Fibroblast of lung (primary cell): ENCODE measurements at regions not wholly inside any gene's neighbourhood (a gene's known extent, or its start where the extent isn't known, plus 50 kb on each side); places are given as distances from the start of the nearest gene placed in this dataset.

ENCODE experiments used
- DNase-seq, 2 donors: peaks; one replicate each; pipeline versions ENCODE4 v3.0.0 to v3.0.0-alpha.2; 2010; ENCODE audit warnings: low read depth in 2 of 2
- H2AFZ ChIP-seq: 2 replicates; pipeline ENCODE4 v1.5.1; 2012; ENCODE audit warnings: low read length, control low read depth, inconsistent platforms
- H3K27ac ChIP-seq: 2 replicates; pipeline ENCODE4 v1.5.1; 2011; ENCODE audit warnings: low read length, control low read depth; ENCODE audit not compliant: insufficient read depth
- H3K27me3 ChIP-seq: 2 replicates; pipeline ENCODE4 v1.5.1; 2011; ENCODE audit warnings: mild to moderate bottlenecking, low read length; ENCODE audit not compliant: control insufficient read depth, insufficient read depth
- H3K36me3 ChIP-seq: 2 replicates; pipeline ENCODE4 v1.5.1; 2011; ENCODE audit warnings: low read length; ENCODE audit not compliant: control insufficient read depth, insufficient read depth
- H3K4me1 ChIP-seq: 2 replicates; pipeline ENCODE4 v1.5.1; 2011; ENCODE audit warnings: low read length; ENCODE audit not compliant: control insufficient read depth, insufficient read depth; ENCODE audit errors: extremely low read depth
- H3K4me2 ChIP-seq: 2 replicates; pipeline ENCODE4 v1.5.1; 2011; ENCODE audit warnings: low read length, control low read depth; ENCODE audit not compliant: insufficient read depth; ENCODE audit errors: extremely low read depth
- H3K4me3 ChIP-seq, 4 experiments: fragments of 200-600 bp in 1 of 4; sonication (generic) in 1 of 4; replicated peaks in 1 of 4; 2 replicates each; pipeline ENCODE4 v1.5.1; 2011 to 2016; ENCODE audit warnings: low read length in 4 of 4, low read depth in 3 of 4, mild to moderate bottlenecking in 3 of 4, control low read depth in 2 of 4, inconsistent platforms in 1 of 4, mixed read lengths in 1 of 4; ENCODE audit not compliant: insufficient read depth in 1 of 4; ENCODE audit errors: control extremely low read depth in 1 of 4
- H3K79me2 ChIP-seq: 2 replicates; pipeline ENCODE4 v1.5.1; 2012; ENCODE audit warnings: mild to moderate bottlenecking, low read length, inconsistent platforms; ENCODE audit not compliant: control insufficient read depth, insufficient read depth
- H3K9ac ChIP-seq: 2 replicates; pipeline ENCODE4 v1.5.1; 2011; ENCODE audit warnings: mild to moderate bottlenecking, low read length, control low read depth; ENCODE audit not compliant: insufficient read depth
- H3K9me3 ChIP-seq: 2 replicates; pipeline ENCODE4 v1.5.1; 2012; ENCODE audit warnings: low read depth, low read length; ENCODE audit not compliant: control insufficient read depth, insufficient read depth
- H4K20me1 ChIP-seq: 2 replicates; pipeline ENCODE4 v1.5.1; 2011; ENCODE audit warnings: low read length; ENCODE audit not compliant: control insufficient read depth, insufficient read depth; ENCODE audit errors: extremely low read depth
- EZH2 ChIP-seq: IDR thresholded peaks from 2 replicates; pipeline ENCODE4 v1.5.1; 2012; ENCODE audit warnings: low read length, control low read depth, mild to moderate bottlenecking; ENCODE audit errors: missing control alignments
- TF ChIP-seq, protein P1 (sequence below), 2 donors: IDR thresholded peaks in 1 of 2; conservative IDR thresholded peaks in 1 of 2; 1 replicate in 1 of 2; 2 replicates in 1 of 2; pipeline ENCODE4 v1.5.1; 2011 to 2012; ENCODE audit warnings: low read length in 2 of 2, control low read depth in 1 of 2, inconsistent platforms in 1 of 2, low read depth in 1 of 2, mild to moderate bottlenecking in 1 of 2

DNA sequence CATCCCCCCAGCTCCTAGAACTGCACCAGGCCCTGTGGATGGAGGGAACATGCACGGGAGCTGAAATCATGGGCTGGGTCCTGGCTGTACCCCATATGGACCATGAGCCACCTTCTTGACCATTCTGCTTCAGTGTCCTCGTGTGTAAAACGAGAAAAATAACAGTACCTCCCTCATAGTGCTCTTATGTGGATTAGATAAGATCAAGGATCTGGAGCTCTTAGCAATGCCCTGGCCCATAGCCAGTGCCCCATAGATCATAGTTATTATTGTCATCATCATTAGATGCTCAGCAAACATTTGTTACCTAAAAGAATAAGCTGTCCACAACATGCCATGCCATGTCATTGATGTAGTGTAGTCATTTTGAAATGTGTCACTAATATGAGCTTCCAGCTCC is 71.3 kb downstream of the SYNE3 start:
- Histone ChIP-seq H3K4me2 (no peak overlapping the region), H4K20me1 (no peaks in the 10 kb centered on the region), H3K4me1 (no peaks in the 10 kb centered on the region), H2AFZ (no peak overlapping the region), H3K9me3 (no peaks in the 10 kb centered on the region), H3K9ac (no peak overlapping the region), H3K27me3 (no peaks in the 10 kb centered on the region), H3K27ac (no peak overlapping the region), H3K4me3 (no peak overlapping the region), H3K36me3 (peaks cover 7% of the 10 kb centered on the region), H3K79me2 (no peaks in the 10 kb centered on the region)
- DNase-seq, result no peak
- TF ChIP-seq, protein P1, sequence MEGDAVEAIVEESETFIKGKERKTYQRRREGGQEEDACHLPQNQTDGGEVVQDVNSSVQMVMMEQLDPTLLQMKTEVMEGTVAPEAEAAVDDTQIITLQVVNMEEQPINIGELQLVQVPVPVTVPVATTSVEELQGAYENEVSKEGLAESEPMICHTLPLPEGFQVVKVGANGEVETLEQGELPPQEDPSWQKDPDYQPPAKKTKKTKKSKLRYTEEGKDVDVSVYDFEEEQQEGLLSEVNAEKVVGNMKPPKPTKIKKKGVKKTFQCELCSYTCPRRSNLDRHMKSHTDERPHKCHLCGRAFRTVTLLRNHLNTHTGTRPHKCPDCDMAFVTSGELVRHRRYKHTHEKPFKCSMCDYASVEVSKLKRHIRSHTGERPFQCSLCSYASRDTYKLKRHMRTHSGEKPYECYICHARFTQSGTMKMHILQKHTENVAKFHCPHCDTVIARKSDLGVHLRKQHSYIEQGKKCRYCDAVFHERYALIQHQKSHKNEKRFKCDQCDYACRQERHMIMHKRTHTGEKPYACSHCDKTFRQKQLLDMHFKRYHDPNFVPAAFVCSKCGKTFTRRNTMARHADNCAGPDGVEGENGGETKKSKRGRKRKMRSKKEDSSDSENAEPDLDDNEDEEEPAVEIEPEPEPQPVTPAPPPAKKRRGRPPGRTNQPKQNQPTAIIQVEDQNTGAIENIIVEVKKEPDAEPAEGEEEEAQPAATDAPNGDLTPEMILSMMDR (conservative IDR thresholded peaks at IDR 0.05 in 1 of 2, IDR thresholded peaks at IDR 0.05 in 1 of 2; ENCODE audit: low read depth in 1 of 2, low read length in 2 of 2), result no peak
- no peak for TF ChIP-seq EZH2

DNA sequence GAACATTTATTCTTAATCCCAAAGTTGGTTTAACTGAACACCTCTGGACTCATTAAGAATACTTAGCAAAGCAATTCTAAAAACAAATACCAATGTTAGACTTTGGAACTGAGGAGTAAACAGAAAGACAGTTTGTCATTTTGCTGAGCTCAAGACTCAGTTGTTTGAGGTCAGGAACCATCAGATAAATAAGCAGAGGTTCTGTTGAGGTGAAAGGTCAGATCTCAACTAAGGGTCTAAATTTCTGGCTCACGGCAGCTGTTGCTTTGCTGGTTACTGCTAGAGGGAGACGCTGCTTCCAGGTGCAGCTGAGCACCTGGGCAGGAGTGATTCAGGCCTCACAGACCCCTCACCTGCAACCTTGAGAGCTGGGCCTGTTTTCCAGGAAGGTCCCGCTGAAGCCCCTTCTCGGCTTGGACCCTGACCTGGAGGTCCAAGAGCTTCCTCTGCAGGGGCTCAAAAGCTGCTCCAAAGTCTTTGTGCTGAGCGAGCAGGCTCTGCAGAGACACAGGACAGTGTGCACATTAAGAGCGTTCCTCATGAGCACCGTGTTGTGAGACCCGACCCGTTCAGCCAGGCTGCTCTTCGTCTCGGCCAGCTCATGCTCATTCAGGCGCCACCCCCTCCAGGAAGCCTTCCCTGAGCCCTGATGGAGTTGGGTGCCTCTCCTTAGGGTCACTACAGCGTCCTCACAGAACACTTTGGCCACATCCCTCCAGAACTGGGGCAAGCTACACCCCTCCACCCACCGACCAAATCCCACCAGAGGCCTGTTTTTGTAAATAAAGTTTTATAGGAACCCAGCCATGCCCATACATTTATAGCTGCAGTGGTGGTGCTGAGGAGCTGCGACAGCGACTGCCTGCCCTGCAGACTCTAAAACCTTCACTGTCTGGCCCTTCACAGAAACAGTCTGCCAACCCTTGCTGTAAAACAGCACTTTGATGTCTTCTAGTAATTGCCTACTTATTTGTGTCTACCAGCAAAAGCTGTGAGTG is 72.0 kb downstream of the SYNE3 start:
- H4K20me1 ChIP-seq, result no peaks in the 10 kb centered on the region
- no peak overlapping the region for H3K27ac ChIP-seq
- H3K4me2 ChIP-seq, result no peak overlapping the region
- no peak overlapping the region for H3K4me3 ChIP-seq
- H3K9ac ChIP-seq, result no peak overlapping the region
- H3K4me1 ChIP-seq, result no peaks in the 10 kb centered on the region
- no peaks in the 10 kb centered on the region for H3K79me2 ChIP-seq
- H3K9me3 ChIP-seq, result no peaks in the 10 kb centered on the region
- H3K36me3 ChIP-seq, result peaks cover 8% of the 10 kb centered on the region
- H3K27me3 ChIP-seq, result no peaks in the 10 kb centered on the region
- TF ChIP-seq, protein P1 (conservative IDR thresholded peaks at IDR 0.05 in 1 of 2, IDR thresholded peaks at IDR 0.05 in 1 of 2; ENCODE audit: low read depth in 1 of 2, low read length in 2 of 2), result no peak
- TF ChIP-seq EZH2, result no peak
- no peak overlapping the region for H2AFZ ChIP-seq
- DNase-seq, result no peak

DNA sequence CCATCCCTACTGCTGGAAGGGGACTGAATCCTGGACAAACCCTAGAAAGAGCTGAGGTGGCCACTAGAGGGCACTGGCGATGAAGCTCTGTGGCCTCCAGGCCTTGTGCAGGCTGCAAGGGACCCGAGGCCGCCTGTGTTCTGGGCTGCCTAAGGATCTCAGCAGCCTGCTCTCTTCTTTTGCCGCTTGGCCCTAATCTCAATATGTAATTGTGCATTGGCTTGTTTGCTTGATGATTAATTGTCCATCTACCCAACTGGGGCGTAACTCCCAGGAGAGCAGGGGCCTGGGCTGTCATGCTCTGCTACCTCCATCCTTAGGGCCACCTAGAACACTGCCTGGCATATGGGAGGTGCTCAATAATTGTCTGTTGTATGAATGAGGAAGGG is 73.8 kb downstream of the SYNE3 start:
- Histone ChIP-seq H3K79me2 (no peaks in the 10 kb centered on the region), H3K9ac (no peak overlapping the region), H4K20me1 (no peaks in the 10 kb centered on the region), H3K4me2 (no peak overlapping the region), H3K9me3 (no peaks in the 10 kb centered on the region), H3K27me3 (no peaks in the 10 kb centered on the region), H3K4me1 (no peaks in the 10 kb centered on the region), H3K27ac (no peak overlapping the region), H2AFZ (no peak overlapping the region), H3K4me3 (no peak overlapping the region), H3K36me3 (peaks cover 16% of the 10 kb centered on the region)
- DNase-seq, result peak; percentile 62 to 83
- TF ChIP-seq, protein P1 (conservative IDR thresholded peaks at IDR 0.05 in 1 of 2, IDR thresholded peaks at IDR 0.05 in 1 of 2; ENCODE audit: low read depth in 1 of 2, low read length in 2 of 2), result peak; percentile 90 to 95
- TF ChIP-seq EZH2, result no peak
